RWPE2 (cell line): ENCODE measurements at regions not wholly inside any gene's neighbourhood (a gene's known extent, or its start where the extent isn't known, plus 50 kb on each side); places are given as distances from the start of the nearest gene placed in this dataset.

Experiments used
- ATAC-seq: fragments of 200-7000 bp; cut with Tn5 transposase; 3 replicates; pipeline ENCODE4 v1.9.1; 2021; ENCODE audit warnings: low read depth
- DNase-seq: peaks from one replicate; pipeline ENCODE4 v3.0.0-alpha.2; 2020; ENCODE audit warnings: low spot score
- H3K27ac ChIP-seq: fragments of 450-650 bp; 2 replicates; pipeline ENCODE4 v1.5.1; 2017; ENCODE audit warnings: mild to moderate bottlenecking; ENCODE audit not compliant: poor library complexity, severe bottlenecking
- H3K27me3 ChIP-seq: fragments of 250-450 bp; sonication (Bioruptor Pico); 2 replicates; pipeline ENCODE4 v1.5.1; 2021; ENCODE audit warnings: mild to moderate bottlenecking, moderate library complexity; ENCODE audit not compliant: insufficient read depth, poor library complexity, severe bottlenecking
- H3K36me3 ChIP-seq: fragments of 250-450 bp; sonication (Bioruptor Pico); 2 replicates; pipeline ENCODE4 v1.5.1; 2020; ENCODE audit warnings: low read depth, mild to moderate bottlenecking, moderate library complexity
- H3K4me1 ChIP-seq: fragments of 250-450 bp; sonication (Bioruptor Pico); 2 replicates; pipeline ENCODE4 v1.5.1; 2021; ENCODE audit warnings: mild to moderate bottlenecking, moderate library complexity; ENCODE audit not compliant: insufficient read depth, poor library complexity, severe bottlenecking
- H3K4me3 ChIP-seq: fragments of 250-450 bp; sonication (Bioruptor Pico); 2 replicates; pipeline ENCODE4 v1.5.1; 2021; ENCODE audit warnings: mild to moderate bottlenecking, moderate library complexity; ENCODE audit not compliant: severe bottlenecking
- H3K9me3 ChIP-seq: fragments of 250-450 bp; sonication (Bioruptor Pico); 2 replicates; pipeline ENCODE4 v1.5.1; 2021; ENCODE audit warnings: mild to moderate bottlenecking, moderate library complexity; ENCODE audit not compliant: severe bottlenecking
- TF ChIP-seq, protein P1 (sequence below): fragments of 450-650 bp; IDR thresholded peaks from one replicate; pipeline ENCODE4 v1.5.1; 2017; ENCODE audit warnings: mild to moderate bottlenecking, moderate library complexity; ENCODE audit not compliant: poor library complexity, severe bottlenecking

- ATAC-seq: no peak
Observed at GRCh38 chr12:67370979-67371378, 101.8 kb downstream of the CAND1 start.

GRCh38 chr12:67377021-67377420, 107.9 kb downstream of the CAND1 start:
- H3K27me3 ChIP-seq: no peaks in the 10 kb centered on the region
- TF ChIP-seq, protein P1, sequence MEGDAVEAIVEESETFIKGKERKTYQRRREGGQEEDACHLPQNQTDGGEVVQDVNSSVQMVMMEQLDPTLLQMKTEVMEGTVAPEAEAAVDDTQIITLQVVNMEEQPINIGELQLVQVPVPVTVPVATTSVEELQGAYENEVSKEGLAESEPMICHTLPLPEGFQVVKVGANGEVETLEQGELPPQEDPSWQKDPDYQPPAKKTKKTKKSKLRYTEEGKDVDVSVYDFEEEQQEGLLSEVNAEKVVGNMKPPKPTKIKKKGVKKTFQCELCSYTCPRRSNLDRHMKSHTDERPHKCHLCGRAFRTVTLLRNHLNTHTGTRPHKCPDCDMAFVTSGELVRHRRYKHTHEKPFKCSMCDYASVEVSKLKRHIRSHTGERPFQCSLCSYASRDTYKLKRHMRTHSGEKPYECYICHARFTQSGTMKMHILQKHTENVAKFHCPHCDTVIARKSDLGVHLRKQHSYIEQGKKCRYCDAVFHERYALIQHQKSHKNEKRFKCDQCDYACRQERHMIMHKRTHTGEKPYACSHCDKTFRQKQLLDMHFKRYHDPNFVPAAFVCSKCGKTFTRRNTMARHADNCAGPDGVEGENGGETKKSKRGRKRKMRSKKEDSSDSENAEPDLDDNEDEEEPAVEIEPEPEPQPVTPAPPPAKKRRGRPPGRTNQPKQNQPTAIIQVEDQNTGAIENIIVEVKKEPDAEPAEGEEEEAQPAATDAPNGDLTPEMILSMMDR: no peak
- DNase-seq: no peak
- no peak for ATAC-seq
- H3K27ac ChIP-seq: no peak overlapping the region
- H3K4me3 ChIP-seq: no peak overlapping the region
- no peaks in the 10 kb centered on the region for H3K36me3 ChIP-seq
- no peaks in the 10 kb centered on the region for H3K4me1 ChIP-seq
- peaks cover 2% of the 10 kb centered on the region for H3K9me3 ChIP-seq

More at GRCh38 chr12:67370979-67371378, 101.8 kb downstream of the CAND1 start:
- Histone ChIP-seq H3K4me1 (no peaks in the 10 kb centered on the region), H3K27ac (no peak overlapping the region), H3K27me3 (no peaks in the 10 kb centered on the region), H3K9me3 (no peaks in the 10 kb centered on the region), H3K4me3 (no peak overlapping the region), H3K36me3 (no peaks in the 10 kb centered on the region)
- DNase-seq: no peak
- TF ChIP-seq, protein P1: no peak

GRCh38 chr12:67377541-67377940, 108.4 kb downstream of the CAND1 start:
- ATAC-seq (no peak), DNase-seq (no peak)
- H3K4me1 ChIP-seq: no peaks in the 10 kb centered on the region
- no peak overlapping the region for H3K4me3 ChIP-seq
- peaks cover 2% of the 10 kb centered on the region for H3K9me3 ChIP-seq
- H3K27me3 ChIP-seq: no peaks in the 10 kb centered on the region
- H3K36me3 ChIP-seq: no peaks in the 10 kb centered on the region
- H3K27ac ChIP-seq: no peak overlapping the region
- TF ChIP-seq, protein P1: no peak

GRCh38 chr12:67382241-67382871, 113.2 kb downstream of the CAND1 start:
- TF ChIP-seq, protein P1: no peak
- Histone ChIP-seq H3K4me1 (no peaks in the 10 kb centered on the region), H3K27ac (no peak overlapping the region), H3K4me3 (no peak overlapping the region), H3K9me3 (peaks cover 2% of the 10 kb centered on the region), H3K27me3 (no peaks in the 10 kb centered on the region), H3K36me3 (no peaks in the 10 kb centered on the region)
- no peak for ATAC-seq
- DNase-seq: no peak

- no peaks in the 10 kb centered on the region for H3K9me3 ChIP-seq
- H3K4me1 ChIP-seq: no peaks in the 10 kb centered on the region
- no peak for ATAC-seq
- TF ChIP-seq, protein P1: no peak
- no peaks in the 10 kb centered on the region for H3K36me3 ChIP-seq
- no peak overlapping the region for H3K27ac ChIP-seq
- no peaks in the 10 kb centered on the region for H3K27me3 ChIP-seq
- no peak overlapping the region for H3K4me3 ChIP-seq
- DNase-seq: no peak
Observed at GRCh38 chr12:67386869-67387565, 117.9 kb downstream of the CAND1 start.
